ENCODE measurements at regions not wholly inside any gene's neighbourhood (a gene's known extent, or its start where the extent isn't known, plus 50 kb on each side); places are given as distances from the start of the nearest gene placed in this dataset.
"Not testable (repeated sequence)": the region's sequence is repeated elsewhere in the genome, so short reads cannot be mapped to it uniquely, and the experiment has no call there.

- H3K27me3 ChIP-seq (replicated peaks; ENCODE audit: insufficient read depth): no peaks in the 10 kb centered on the region
- H3K36me3 ChIP-seq: no peaks in the 10 kb centered on the region
- no peak overlapping the region for H3K4me3 ChIP-seq
- H3K27ac ChIP-seq: no peak overlapping the region
- no peak for TF ChIP-seq CTCF (IDR thresholded peaks at IDR 0.05)
- TF ChIP-seq POLR2AphosphoS5 (IDR thresholded peaks at IDR 0.05): no peak
- TF ChIP-seq POLR2A (IDR thresholded peaks at IDR 0.05): no peak
- H3K4me1 ChIP-seq (replicated peaks): no peaks in the 10 kb centered on the region
- H3K9me3 ChIP-seq: no peaks in the 10 kb centered on the region
- DNase-seq (ENCODE audit: low spot score): no peak
- intact Hi-C loops (cut with DNase I): no loop called here
- 54% methylated on average over 1 of the region's 1 CpG for WGBS
Observed at GRCh38 chr2:22076454-22076853, 952.7 kb downstream of the TDRD15 start.

- intact Hi-C loops (cut with DNase I): no loop called here
- Histone ChIP-seq H3K4me3 (no peak overlapping the region), H3K4me1 (replicated peaks) (no peaks in the 10 kb centered on the region), H3K27me3 (replicated peaks; ENCODE audit: insufficient read depth) (no peaks in the 10 kb centered on the region), H3K9me3 (no peaks in the 10 kb centered on the region), H3K36me3 (no peaks in the 10 kb centered on the region), H3K27ac (no peak overlapping the region)
- TF ChIP-seq CTCF (IDR thresholded peaks at IDR 0.05): no peak
- no peak for TF ChIP-seq POLR2A (IDR thresholded peaks at IDR 0.05)
- no peak for TF ChIP-seq POLR2AphosphoS5 (IDR thresholded peaks at IDR 0.05)
- no peak for DNase-seq (ENCODE audit: low spot score)
Observed at GRCh38 chr2:22078701-22079100, 954.9 kb downstream of the TDRD15 start.

- Histone ChIP-seq H3K27ac (no peak overlapping the region), H3K27me3 (replicated peaks; ENCODE audit: insufficient read depth) (no peaks in the 10 kb centered on the region), H3K9me3 (no peaks in the 10 kb centered on the region), H3K4me1 (replicated peaks) (no peaks in the 10 kb centered on the region), H3K36me3 (no peaks in the 10 kb centered on the region), H3K4me3 (no peak overlapping the region)
- DNase-seq (ENCODE audit: low spot score): no peak
- TF ChIP-seq POLR2AphosphoS5 (IDR thresholded peaks at IDR 0.05) (no peak), CTCF (IDR thresholded peaks at IDR 0.05) (no peak)
- intact Hi-C loops (cut with DNase I): no loop called here
- 79% methylated on average over 3 of the region's 3 CpGs for WGBS
Observed at GRCh38 chr2:22079583-22079982, 955.8 kb downstream of the TDRD15 start.

- Histone ChIP-seq H3K9me3 (no peaks in the 10 kb centered on the region), H3K27ac (no peak overlapping the region), H3K4me1 (replicated peaks) (no peaks in the 10 kb centered on the region), H3K4me3 (no peak overlapping the region), H3K36me3 (no peaks in the 10 kb centered on the region), H3K27me3 (replicated peaks; ENCODE audit: insufficient read depth) (no peaks in the 10 kb centered on the region)
- TF ChIP-seq CTCF (IDR thresholded peaks at IDR 0.05) (no peak), POLR2AphosphoS5 (IDR thresholded peaks at IDR 0.05) (no peak), POLR2A (IDR thresholded peaks at IDR 0.05) (no peak)
- 65% methylated on average over 2 of the region's 2 CpGs for WGBS
- intact Hi-C loops (cut with DNase I): no loop called here
- DNase-seq (ENCODE audit: low spot score): no peak
Observed at GRCh38 chr2:22086726-22087125, 963.0 kb downstream of the TDRD15 start.

GRCh38 chr2:22103617-22104016 lies 979.8 kb downstream of the TDRD15 start:
- H3K36me3 ChIP-seq; H3K27me3 ChIP-seq (replicated peaks; ENCODE audit: insufficient read depth); H3K27ac ChIP-seq; H3K4me1 ChIP-seq (replicated peaks); intact Hi-C loops (cut with DNase I); H3K4me3 ChIP-seq; DNase-seq (ENCODE audit: low spot score); H3K9me3 ChIP-seq: not testable (repeated sequence)
- 85% methylated on average over 3 of the region's 3 CpGs for WGBS
